A549 (cell line): ENCODE measurements at regions not wholly inside any gene's neighbourhood (a gene's known extent, or its start where the extent isn't known, plus 50 kb on each side); places are given as distances from the start of the nearest gene placed in this dataset.

Experiments used
- CTCF ChIP-seq: fragments of >200 bp; sonication (Bioruptor Twin); formaldehyde crosslinking; IDR thresholded peaks from 3 replicates; pipeline ENCODE4 v1.5.1; 2016
- MAX ChIP-seq: IDR thresholded peaks from 2 replicates; pipeline ENCODE4 v1.6.1; 2012
- MYC ChIP-seq: IDR thresholded peaks from 2 replicates; pipeline ENCODE4 v1.6.1; 2012; ENCODE audit warnings: mild to moderate bottlenecking, inconsistent platforms, low read length, improper control_type of control experiment, borderline replicate concordance
- POLR2A ChIP-seq: IDR thresholded peaks from 2 replicates; pipeline ENCODE4 v1.6.1; 2012; ENCODE audit warnings: mild to moderate bottlenecking, low read length
- POLR2AphosphoS2 ChIP-seq: conservative IDR thresholded peaks from 2 replicates; pipeline ENCODE4 v1.6.1; 2012; ENCODE audit warnings: low read length, improper control_type of control experiment, inconsistent platforms
- RAD21 ChIP-seq, 2 experiments: fragments of >200 bp in 1 of 2; sonication (Bioruptor Twin) in 1 of 2; formaldehyde crosslinking in 1 of 2; IDR thresholded peaks in 1 of 2; conservative IDR thresholded peaks in 1 of 2; 2 replicates in 1 of 2; 3 replicates in 1 of 2; pipeline ENCODE4 v1.6.1; 2012 to 2018; ENCODE audit warnings: inconsistent platforms in 1 of 2
- RARB ChIP-seq: fragments of 250-450 bp; sonication (Bioruptor Pico); IDR thresholded peaks from 2 replicates; pipeline ENCODE4 v1.8.0; 2021; ENCODE audit warnings: mild to moderate bottlenecking, moderate library complexity
- TP53 ChIP-seq: fragments of 250-450 bp; sonication (Bioruptor Pico); IDR thresholded peaks from 2 replicates; pipeline ENCODE4 v1.5.0; 2021; ENCODE audit warnings: mild to moderate bottlenecking, moderate library complexity

GRCh38 chr2:239621611-239622010 lies 220.8 kb upstream of the HDAC4 start:
- TF ChIP-seq MAX (no peak), CTCF (no peak), POLR2AphosphoS2 (no peak), RAD21 (conservative IDR thresholded peaks at IDR 0.05 in 1 of 2, IDR thresholded peaks at IDR 0.05 in 1 of 2) (no peak), RARB (CRISPR knock-in tag) (no peak), POLR2A (no peak), MYC (no peak), TP53 (no peak)
